ENCODE measurements at regions not wholly inside any gene's neighbourhood (a gene's known extent, or its start where the extent isn't known, plus 50 kb on each side); places are given as distances from the start of the nearest gene placed in this dataset.

GRCh38 chr6:137664183-137664582 is 170.0 kb upstream of the OLIG3 start:
- H3K9me3 ChIP-seq (ENCODE audit: low read depth, low read length): no peaks in the 10 kb centered on the region
- no peak overlapping the region for H3K9ac ChIP-seq (ENCODE audit: insufficient read length)
- no peak for DNase-seq (ENCODE audit: low read depth, low spot score)
- no peak overlapping the region for H3K27ac ChIP-seq
- H3K4me3 ChIP-seq: no peak overlapping the region
- TF ChIP-seq EZH2 (IDR thresholded peaks at IDR 0.05): no peak
- TF ChIP-seq FOXP2 (optimal IDR thresholded peaks at IDR 0.05; ENCODE audit: control extremely low read depth, extremely low read length, insufficient read depth): no peak
- TF ChIP-seq POLR2AphosphoS5 (IDR thresholded peaks at IDR 0.05; ENCODE audit: borderline replicate concordance, low read depth, low read length): no peak
- no peaks in the 10 kb centered on the region for H3K36me3 ChIP-seq (ENCODE audit: insufficient read depth, low read length)

- H3K9me3 ChIP-seq (ENCODE audit: low read depth, low read length): no peaks in the 10 kb centered on the region
- no peak overlapping the region for H3K4me3 ChIP-seq
- H3K9ac ChIP-seq (ENCODE audit: insufficient read length): no peak overlapping the region
- DNase-seq (ENCODE audit: low read depth, low spot score): no peak
- no peak for TF ChIP-seq EZH2 (IDR thresholded peaks at IDR 0.05)
- TF ChIP-seq FOXP2 (optimal IDR thresholded peaks at IDR 0.05; ENCODE audit: control extremely low read depth, extremely low read length, insufficient read depth): no peak
- TF ChIP-seq POLR2AphosphoS5 (IDR thresholded peaks at IDR 0.05; ENCODE audit: borderline replicate concordance, low read depth, low read length): no peak
- no peak overlapping the region for H3K27ac ChIP-seq
- H3K36me3 ChIP-seq (ENCODE audit: insufficient read depth, low read length): no peaks in the 10 kb centered on the region
Measured at GRCh38 chr6:137665342-137665934, 171.2 kb upstream of the OLIG3 start.

- Histone ChIP-seq H3K9me3 (ENCODE audit: low read depth, low read length) (no peaks in the 10 kb centered on the region), H3K9ac (ENCODE audit: insufficient read length) (no peak overlapping the region), H3K4me3 (no peak overlapping the region), H3K27ac (no peak overlapping the region), H3K36me3 (ENCODE audit: insufficient read depth, low read length) (no peaks in the 10 kb centered on the region)
- no peak for DNase-seq (ENCODE audit: low read depth, low spot score)
- TF ChIP-seq FOXP2 (optimal IDR thresholded peaks at IDR 0.05; ENCODE audit: control extremely low read depth, extremely low read length, insufficient read depth): no peak
- TF ChIP-seq POLR2AphosphoS5 (IDR thresholded peaks at IDR 0.05; ENCODE audit: borderline replicate concordance, low read depth, low read length): no peak
- TF ChIP-seq EZH2 (IDR thresholded peaks at IDR 0.05): no peak
Measured at GRCh38 chr6:137666202-137666774, 172.1 kb upstream of the OLIG3 start.

GRCh38 chr6:137673603-137674002 is 179.4 kb upstream of the OLIG3 start:
- H3K4me3 ChIP-seq: no peak overlapping the region
- no peak overlapping the region for H3K27ac ChIP-seq
- TF ChIP-seq EZH2 (IDR thresholded peaks at IDR 0.05) (no peak), POLR2AphosphoS5 (IDR thresholded peaks at IDR 0.05; ENCODE audit: borderline replicate concordance, low read depth, low read length) (no peak), FOXP2 (optimal IDR thresholded peaks at IDR 0.05; ENCODE audit: control extremely low read depth, extremely low read length, insufficient read depth) (no peak)
- H3K9ac ChIP-seq (ENCODE audit: insufficient read length): no peak overlapping the region
- no peaks in the 10 kb centered on the region for H3K9me3 ChIP-seq (ENCODE audit: low read depth, low read length)
- DNase-seq (ENCODE audit: low read depth, low spot score): no peak
- H3K36me3 ChIP-seq (ENCODE audit: insufficient read depth, low read length): no peaks in the 10 kb centered on the region

GRCh38 chr6:137676888-137677287 is 182.7 kb upstream of the OLIG3 start:
- Histone ChIP-seq H3K36me3 (ENCODE audit: insufficient read depth, low read length) (no peaks in the 10 kb centered on the region), H3K9ac (ENCODE audit: insufficient read length) (no peak overlapping the region), H3K9me3 (ENCODE audit: low read depth, low read length) (no peaks in the 10 kb centered on the region), H3K27ac (no peak overlapping the region), H3K4me3 (no peak overlapping the region)
- DNase-seq (ENCODE audit: low read depth, low spot score): no peak
- TF ChIP-seq FOXP2 (optimal IDR thresholded peaks at IDR 0.05; ENCODE audit: control extremely low read depth, extremely low read length, insufficient read depth) (no peak), EZH2 (IDR thresholded peaks at IDR 0.05) (no peak), POLR2AphosphoS5 (IDR thresholded peaks at IDR 0.05; ENCODE audit: borderline replicate concordance, low read depth, low read length) (no peak)

GRCh38 chr6:137677709-137678108 is 183.5 kb upstream of the OLIG3 start:
- DNase-seq (ENCODE audit: low read depth, low spot score): no peak
- Histone ChIP-seq H3K4me3 (no peak overlapping the region), H3K9me3 (ENCODE audit: low read depth, low read length) (no peaks in the 10 kb centered on the region), H3K36me3 (ENCODE audit: insufficient read depth, low read length) (no peaks in the 10 kb centered on the region), H3K9ac (ENCODE audit: insufficient read length) (no peak overlapping the region), H3K27ac (no peak overlapping the region)
- no peak for TF ChIP-seq POLR2AphosphoS5 (IDR thresholded peaks at IDR 0.05; ENCODE audit: borderline replicate concordance, low read depth, low read length)
- TF ChIP-seq EZH2 (IDR thresholded peaks at IDR 0.05): no peak
- no peak for TF ChIP-seq FOXP2 (optimal IDR thresholded peaks at IDR 0.05; ENCODE audit: control extremely low read depth, extremely low read length, insufficient read depth)

- DNase-seq (ENCODE audit: low read depth, low spot score): no peak
- no peak overlapping the region for H3K9ac ChIP-seq (ENCODE audit: insufficient read length)
- no peaks in the 10 kb centered on the region for H3K36me3 ChIP-seq (ENCODE audit: insufficient read depth, low read length)
- H3K9me3 ChIP-seq (ENCODE audit: low read depth, low read length): no peaks in the 10 kb centered on the region
- TF ChIP-seq POLR2AphosphoS5 (IDR thresholded peaks at IDR 0.05; ENCODE audit: borderline replicate concordance, low read depth, low read length): no peak
- no peak overlapping the region for H3K4me3 ChIP-seq
- no peak overlapping the region for H3K27ac ChIP-seq
Measured at GRCh38 chr6:137678451-137678850, 184.3 kb upstream of the OLIG3 start.

GRCh38 chr6:137680705-137681346 is 186.2 kb upstream of the TNFAIP3 start:
- TF ChIP-seq EZH2 (IDR thresholded peaks at IDR 0.05): no peak
- TF ChIP-seq POLR2AphosphoS5 (IDR thresholded peaks at IDR 0.05; ENCODE audit: borderline replicate concordance, low read depth, low read length): no peak
- no peak for TF ChIP-seq FOXP2 (optimal IDR thresholded peaks at IDR 0.05; ENCODE audit: control extremely low read depth, extremely low read length, insufficient read depth)
- H3K4me3 ChIP-seq: no peak overlapping the region
- H3K9ac ChIP-seq (ENCODE audit: insufficient read length): no peak overlapping the region
- no peak overlapping the region for H3K27ac ChIP-seq
- no peaks in the 10 kb centered on the region for H3K9me3 ChIP-seq (ENCODE audit: low read depth, low read length)
- H3K36me3 ChIP-seq (ENCODE audit: insufficient read depth, low read length): no peaks in the 10 kb centered on the region
- DNase-seq (ENCODE audit: low read depth, low spot score): no peak
